HCT116 (cell line): ENCODE measurements at regions not wholly inside any gene's neighbourhood (a gene's known extent, or its start where the extent isn't known, plus 50 kb on each side); places are given as distances from the start of the nearest gene placed in this dataset.

Source experiments
- ATAC-seq: fragments of 200-7000 bp; cut with Tn5 transposase; 2 replicates; pipeline ENCODE4 v1.9.1; 2020; ENCODE audit warnings: mild to moderate bottlenecking, moderate library complexity
- BruUV-seq: library from RNA; stranded (reverse); fragments of 400-500 nt; replicated peaks from 2 replicates; lab custom pipeline; 2021; lab: Mats Ljungman, UMichigan
- CTCF ChIA-PET: fragments of 300-600 bp; sonication (Branson Sonifier 250); formaldehyde crosslinking; loops from one replicate; lab custom pipeline; 2021; ENCODE audit warnings: antibody characterized with exemption; lab: Charles Lee
- POLR2A ChIA-PET: fragments of 300-600, 350-600 bp; sonication (Branson Sonifier 250); formaldehyde crosslinking; loops from one replicate; lab custom pipeline; 2021; ENCODE audit warnings: antibody characterized with exemption; lab: Charles Lee
- RAD21 ChIA-PET, 2 experiments: fragments of 300-600 bp; sonication (Branson Sonifier 250); formaldehyde crosslinking; loops; one replicate each; lab custom pipeline; 2023; ENCODE audit warnings: low total read pairs in 2 of 2; ENCODE audit not compliant: uncharacterized antibody in 2 of 2, unreplicated experiment in 2 of 2, low non-redundant PET in 1 of 2; lab: Charles Lee
- DNase-seq: peaks from one replicate; pipeline ENCODE4 v3.0.0-alpha.2; 2010; ENCODE audit warnings: low read depth, low spot score
- H2AFZ ChIP-seq: fragments of 200-600 bp; shearing (Covaris generic), sonication (generic); 2 replicates; pipeline ENCODE4 v1.6.1; 2017; ENCODE audit warnings: low read depth, mixed run types, mixed read lengths, antibody characterized with exemption, low read length; ENCODE audit not compliant: poor library complexity, severe bottlenecking
- H3K27ac ChIP-seq: 2 replicates; pipeline ENCODE4 v1.5.1; 2012; ENCODE audit warnings: low read depth, low read length
- H3K27me3 ChIP-seq: fragments of 200-600 bp; sonication (generic); 2 replicates; pipeline ENCODE4 v1.6.1; 2016; ENCODE audit warnings: mixed run types, low read length, mixed read lengths; ENCODE audit not compliant: insufficient read depth
- H3K36me3 ChIP-seq, 2 experiments: fragments of 200-500 bp in 1 of 2; fragments of 200-600 bp in 1 of 2; sonication (Bioruptor generic) in 1 of 2; sonication (generic) in 1 of 2; 2 replicates each; pipeline versions ENCODE4 v1.5.1 to v1.6.1; 2014 to 2016; ENCODE audit warnings: low read length in 2 of 2, inconsistent platforms in 1 of 2, mixed read lengths in 1 of 2, mixed run types in 1 of 2; ENCODE audit not compliant: insufficient read depth in 2 of 2, control insufficient read depth in 1 of 2
- H3K4me1 ChIP-seq, 2 experiments: fragments of 200-600 bp in 1 of 2; sonication (generic) in 1 of 2; 2 replicates each; pipeline versions ENCODE4 v1.5.1 to v1.6.1; 2012 to 2017; ENCODE audit warnings: low read length in 2 of 2, inconsistent platforms in 1 of 2, mild to moderate bottlenecking in 1 of 2, mixed read lengths in 1 of 2, mixed run types in 1 of 2, moderate library complexity in 1 of 2; ENCODE audit not compliant: insufficient read depth in 2 of 2, control insufficient read depth in 1 of 2
- H3K4me2 ChIP-seq: fragments of 200-600 bp; sonication (generic); 2 replicates; pipeline ENCODE4 v1.6.1; 2017; ENCODE audit warnings: mixed run types, low read length, mixed read lengths
- H3K4me3 ChIP-seq, 2 experiments: fragments of 200-600 bp in 1 of 2; sonication (generic) in 1 of 2; replicated peaks in 1 of 2; 2 replicates each; pipeline ENCODE4 v1.5.1; 2011 to 2016; ENCODE audit warnings: low read length in 2 of 2, control low read depth in 1 of 2, low read depth in 1 of 2, mild to moderate bottlenecking in 1 of 2, mixed read lengths in 1 of 2, mixed run types in 1 of 2
- H3K79me2 ChIP-seq: fragments of 200-600 bp; sonication (generic); 2 replicates; pipeline ENCODE4 v1.6.1; 2017; ENCODE audit warnings: mild to moderate bottlenecking, mixed run types, low read length, moderate library complexity, mixed read lengths; ENCODE audit not compliant: insufficient read depth
- H3K9ac ChIP-seq: fragments of 200-600 bp; sonication (generic); 2 replicates; pipeline ENCODE4 v1.6.1; 2016; ENCODE audit warnings: low read length, mixed read lengths
- H3K9me2 ChIP-seq: fragments of 200-600 bp; sonication (generic), shearing (Covaris generic); 2 replicates; pipeline ENCODE4 v1.6.1; 2017; ENCODE audit warnings: mixed run types, mild to moderate bottlenecking, moderate library complexity; ENCODE audit not compliant: insufficient read depth
- H3K9me3 ChIP-seq, 2 experiments: fragments of 200-500 bp in 1 of 2; fragments of 200-600 bp in 1 of 2; sonication (Bioruptor generic) in 1 of 2; sonication (generic) in 1 of 2; 2 replicates each; pipeline ENCODE4 v1.6.1; 2014 to 2017; ENCODE audit warnings: low read length in 2 of 2, mixed read lengths in 2 of 2, inconsistent platforms in 1 of 2, low read depth in 1 of 2, mild to moderate bottlenecking in 1 of 2, mixed run types in 1 of 2, moderate library complexity in 1 of 2; ENCODE audit not compliant: control insufficient read depth in 1 of 2, insufficient read depth in 1 of 2
- H4K20me1 ChIP-seq: fragments of 200-600 bp; sonication (generic), shearing (Covaris generic); 2 replicates; pipeline ENCODE4 v1.6.1; 2017; ENCODE audit warnings: mixed run types, mild to moderate bottlenecking, moderate library complexity; ENCODE audit not compliant: insufficient read depth
- CBX3 ChIP-seq: IDR thresholded peaks from 2 replicates; pipeline ENCODE4 v1.6.1; 2012; ENCODE audit warnings: low read depth
- EGR1 ChIP-seq: IDR thresholded peaks from 2 replicates; pipeline ENCODE4 v1.6.1; 2012; ENCODE audit warnings: low read depth
- ELF1 ChIP-seq: IDR thresholded peaks from 2 replicates; pipeline ENCODE4 v1.6.1; 2012; ENCODE audit warnings: low read depth, borderline replicate concordance
- MAX ChIP-seq: IDR thresholded peaks from 2 replicates; pipeline ENCODE4 v1.6.1; 2012
- POLR2A ChIP-seq: IDR thresholded peaks from 2 replicates; pipeline ENCODE4 v1.7.0; 2011; ENCODE audit warnings: borderline replicate concordance; ENCODE audit not compliant: insufficient read depth, insufficient read length; ENCODE audit errors: extremely low read depth
- POLR2AphosphoS5 ChIP-seq: IDR thresholded peaks from 2 replicates; pipeline ENCODE4 v1.6.1; 2011; ENCODE audit warnings: mild to moderate bottlenecking, low read depth, low read length, moderate library complexity
- RAD21 ChIP-seq: IDR thresholded peaks from 2 replicates; pipeline ENCODE4 v1.6.1; 2012; ENCODE audit warnings: low read depth, mild to moderate bottlenecking
- SIN3A ChIP-seq: IDR thresholded peaks from 2 replicates; pipeline ENCODE4 v1.6.1; 2012; ENCODE audit warnings: low read depth
- SP1 ChIP-seq: IDR thresholded peaks from 2 replicates; pipeline ENCODE4 v1.6.1; 2012; ENCODE audit warnings: low read depth
- TCF7L2 ChIP-seq: IDR thresholded peaks from 2 replicates; pipeline ENCODE4 v1.7.0; 2011; ENCODE audit warnings: borderline replicate concordance, inconsistent platforms; ENCODE audit not compliant: insufficient read depth, insufficient read length; ENCODE audit errors: extremely low read depth
- YY1 ChIP-seq: IDR thresholded peaks from 2 replicates; pipeline ENCODE4 v1.6.1; 2011; ENCODE audit warnings: low read length, low read depth, moderate library complexity, mild to moderate bottlenecking; ENCODE audit not compliant: insufficient replicate concordance; ENCODE audit errors: extremely low read depth
- ZBTB33 ChIP-seq: IDR thresholded peaks from 2 replicates; pipeline ENCODE4 v1.6.1; 2011; ENCODE audit warnings: mild to moderate bottlenecking, low read length, moderate library complexity; ENCODE audit not compliant: insufficient replicate concordance; ENCODE audit errors: extremely low read depth
- intact Hi-C: fragments of 100-400 bp; cut with micrococcal nuclease; formaldehyde crosslinking; loops from 2 replicates; pipeline ENCODE4 v1.10.0; 2022
- TF ChIP-seq, protein P1 (sequence below), 3 experiments: fragments of 200-600 bp in 1 of 3; sonication (generic) in 1 of 3; IDR thresholded peaks in 2 of 3; conservative IDR thresholded peaks in 1 of 3; 2 replicates each; pipeline ENCODE4 v1.5.1; 2012 to 2017; ENCODE audit warnings: low read depth in 2 of 3, low read length in 2 of 3, antibody characterized with exemption in 1 of 3, borderline replicate concordance in 1 of 3, control low read depth in 1 of 3, mild to moderate bottlenecking in 1 of 3, mixed read lengths in 1 of 3, mixed run types in 1 of 3, moderate library complexity in 1 of 3; ENCODE audit not compliant: insufficient read depth in 1 of 3
- TF ChIP-seq, protein P2 (sequence below): IDR thresholded peaks from 2 replicates; pipeline ENCODE4 v1.6.1; 2012

- Histone ChIP-seq H3K4me1 (peaks cover 84 to 98% of the 10 kb centered on the region in 2 experiments), H3K27me3 (no peaks in the 10 kb centered on the region), H4K20me1 (no peaks in the 10 kb centered on the region), H3K79me2 (peaks cover 2% of the 10 kb centered on the region; the same call in 1 of the 2 replicates), H3K27ac (peak overlapping the region; percentile 92; the same call in 1 of the 2 replicates), H3K9me2 (no peaks in the 10 kb centered on the region), H3K9ac (peak overlapping the region; percentile 38), H3K36me3 (no peaks in the 10 kb centered on the region), H3K9me3 (no peaks in the 10 kb centered on the region), H2AFZ (no peak overlapping the region), H3K4me3 (no peak overlapping the region), H3K4me2 (peak overlapping the region; percentile 24; the same call in 1 of the 2 replicates)
- no peak for DNase-seq
- BruUV-seq = no TSS peak
- TF ChIP-seq TCF7L2 = no peak
- TF ChIP-seq RAD21 = peak; percentile 81
- TF ChIP-seq, protein P1, sequence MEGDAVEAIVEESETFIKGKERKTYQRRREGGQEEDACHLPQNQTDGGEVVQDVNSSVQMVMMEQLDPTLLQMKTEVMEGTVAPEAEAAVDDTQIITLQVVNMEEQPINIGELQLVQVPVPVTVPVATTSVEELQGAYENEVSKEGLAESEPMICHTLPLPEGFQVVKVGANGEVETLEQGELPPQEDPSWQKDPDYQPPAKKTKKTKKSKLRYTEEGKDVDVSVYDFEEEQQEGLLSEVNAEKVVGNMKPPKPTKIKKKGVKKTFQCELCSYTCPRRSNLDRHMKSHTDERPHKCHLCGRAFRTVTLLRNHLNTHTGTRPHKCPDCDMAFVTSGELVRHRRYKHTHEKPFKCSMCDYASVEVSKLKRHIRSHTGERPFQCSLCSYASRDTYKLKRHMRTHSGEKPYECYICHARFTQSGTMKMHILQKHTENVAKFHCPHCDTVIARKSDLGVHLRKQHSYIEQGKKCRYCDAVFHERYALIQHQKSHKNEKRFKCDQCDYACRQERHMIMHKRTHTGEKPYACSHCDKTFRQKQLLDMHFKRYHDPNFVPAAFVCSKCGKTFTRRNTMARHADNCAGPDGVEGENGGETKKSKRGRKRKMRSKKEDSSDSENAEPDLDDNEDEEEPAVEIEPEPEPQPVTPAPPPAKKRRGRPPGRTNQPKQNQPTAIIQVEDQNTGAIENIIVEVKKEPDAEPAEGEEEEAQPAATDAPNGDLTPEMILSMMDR (IDR thresholded peaks at IDR 0.05 in 2 of 3, conservative IDR thresholded peaks at IDR 0.05 in 1 of 3; ENCODE audit: borderline replicate concordance in 1 of 3, insufficient read depth in 1 of 3, low read depth in 2 of 3, low read length in 2 of 3) = peak in 2 of 3 experiments; percentile 44 to 73; a peak in 3 of 6 replicates
- no peak for TF ChIP-seq POLR2AphosphoS5
- no peak for TF ChIP-seq EGR1
- TF ChIP-seq ZBTB33 = no peak
- no peak for TF ChIP-seq YY1
- TF ChIP-seq SIN3A = no peak
- TF ChIP-seq CBX3 = no peak
- TF ChIP-seq SP1 = peak; percentile 21; the same call in 1 of the 2 replicates
- TF ChIP-seq ELF1 = no peak; the same call in 1 of the 2 replicates
- 0 out of 2 replicates have a peak, but pooled peaks have one; percentile 46 for TF ChIP-seq MAX
- TF ChIP-seq, protein P2, sequence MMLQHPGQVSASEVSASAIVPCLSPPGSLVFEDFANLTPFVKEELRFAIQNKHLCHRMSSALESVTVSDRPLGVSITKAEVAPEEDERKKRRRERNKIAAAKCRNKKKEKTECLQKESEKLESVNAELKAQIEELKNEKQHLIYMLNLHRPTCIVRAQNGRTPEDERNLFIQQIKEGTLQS = no peak
- TF ChIP-seq POLR2A = no peak
- RAD21 ChIA-PET = no interaction called here
- CTCF ChIA-PET = no interaction called here
- ATAC-seq = no peak
- intact Hi-C loops = loop anchor here (1.0 kb wide), 1 partner anchor 135 kb away; no protein-coding TSS in a partner anchor
- POLR2A ChIA-PET = interaction anchor here (1.2 to 1.8 kb wide), 3 partner anchors 86 to 129 kb away, joined by 4 to 8 read pairs (median 5); no protein-coding TSS in a partner anchor
Measured at GRCh38 chr4:74536557-74536956, 91.6 kb downstream of the AREG start.
